Caco-2 (cell line): ENCODE measurements at regions not wholly inside any gene's neighbourhood (a gene's known extent, or its start where the extent isn't known, plus 50 kb on each side); places are given as distances from the start of the nearest gene placed in this dataset.

Experiments
- BruUV-seq: library from RNA; stranded (reverse); fragments of 400-500 nt; replicated peaks from 2 replicates; lab custom pipeline; 2021; lab: Mats Ljungman, UMichigan
- CTCF ChIA-PET: fragments of 300-600 bp; sonication (Branson Sonifier 250); formaldehyde crosslinking; loops from one replicate; lab custom pipeline; 2022; ENCODE audit warnings: antibody characterized with exemption; lab: Charles Lee
- POLR2A ChIA-PET: fragments of 300-600 bp; sonication (Branson Sonifier 250); formaldehyde crosslinking; loops from one replicate; lab custom pipeline; 2022; ENCODE audit warnings: antibody characterized with exemption; lab: Charles Lee
- DNase-seq, 2 experiments: peaks; one replicate each; pipeline versions ENCODE4 v3.0.0 to v3.0.0-alpha.2; 2020 to 2022
- H3K27me3 ChIP-seq: replicated peaks from 2 replicates; pipeline ENCODE4 v1.6.0; 2011; ENCODE audit warnings: low read length; ENCODE audit not compliant: control insufficient read depth, insufficient read depth
- H3K36me3 ChIP-seq: 2 replicates; pipeline ENCODE4 v1.5.1; 2011; ENCODE audit warnings: low read length; ENCODE audit not compliant: control insufficient read depth, insufficient read depth
- H3K4me1 ChIP-seq: fragments of 250-450 bp; sonication (Bioruptor Pico); 2 replicates; pipeline ENCODE4 v1.5.1; 2020; ENCODE audit warnings: mild to moderate bottlenecking
- H3K4me3 ChIP-seq: 2 replicates; pipeline ENCODE4 v1.5.1; 2011; ENCODE audit warnings: low read depth, mild to moderate bottlenecking, control low read depth, low read length
- H3K9me3 ChIP-seq: fragments of 250-450 bp; sonication (Bioruptor Pico); 2 replicates; pipeline ENCODE4 v1.5.1; 2020; ENCODE audit warnings: mild to moderate bottlenecking, moderate library complexity
- H3K27ac Mint-ChIP-seq: one replicate; pipeline ENCODE4 v1.8.0; 2022; ENCODE audit warnings: mixed read lengths; ENCODE audit not compliant: unreplicated experiment
- H3K27me3 Mint-ChIP-seq: one replicate; pipeline ENCODE4 v1.8.0; 2022; ENCODE audit warnings: mixed read lengths; ENCODE audit not compliant: insufficient read depth, unreplicated experiment
- H3K36me3 Mint-ChIP-seq: one replicate; pipeline ENCODE4 v1.8.0; 2022; ENCODE audit warnings: mild to moderate bottlenecking, mixed read lengths; ENCODE audit not compliant: insufficient read depth, unreplicated experiment
- H3K4me1 Mint-ChIP-seq: one replicate; pipeline ENCODE4 v1.8.0; 2022; ENCODE audit warnings: low read depth, mixed read lengths; ENCODE audit not compliant: unreplicated experiment
- H3K4me3 Mint-ChIP-seq: one replicate; pipeline ENCODE4 v1.8.0; 2022; ENCODE audit warnings: mild to moderate bottlenecking, moderate library complexity, mixed read lengths; ENCODE audit not compliant: unreplicated experiment
- H3K9me3 Mint-ChIP-seq: one replicate; pipeline ENCODE4 v1.8.0; 2022; ENCODE audit warnings: mixed read lengths; ENCODE audit not compliant: unreplicated experiment
- CTCF ChIP-seq, 2 experiments: fragments of 200-600 bp in 1 of 2; IDR thresholded peaks; 1 replicate in 1 of 2; 2 replicates in 1 of 2; pipeline versions ENCODE4 v1.5.1 to v1.8.0; 2011 to 2022; ENCODE audit warnings: antibody characterized with exemption in 1 of 2, control low read depth in 1 of 2, inconsistent platforms in 1 of 2, low read depth in 1 of 2, low read length in 1 of 2, mild to moderate bottlenecking in 1 of 2, moderate library complexity in 1 of 2; ENCODE audit not compliant: insufficient read depth in 1 of 2, severe bottlenecking in 1 of 2, unreplicated experiment in 1 of 2
- intact Hi-C: fragments of 100-400 bp; cut with micrococcal nuclease; formaldehyde crosslinking; loops from one replicate; pipeline ENCODE4 v1.10.0; 2022; ENCODE audit not compliant: unreplicated experiment

DNA sequence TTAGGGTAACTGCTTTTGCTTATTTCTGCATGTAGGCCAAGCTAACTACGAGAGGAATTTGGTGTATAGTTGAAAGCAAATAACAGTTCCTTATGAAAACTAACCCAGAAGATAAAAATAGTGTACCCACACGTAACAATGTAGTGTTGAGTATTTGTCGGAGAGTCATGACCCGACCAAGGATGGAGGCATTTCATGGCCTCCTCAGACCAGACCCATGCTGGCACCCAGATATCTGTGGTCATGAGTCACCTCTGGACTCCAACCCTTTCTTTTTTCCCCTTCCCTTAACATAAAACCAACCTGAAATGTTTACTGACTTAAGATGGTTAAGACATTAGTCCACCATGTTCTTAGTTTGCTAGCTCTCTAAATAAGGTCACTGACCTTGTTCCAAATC lies 318.7 kb downstream of the NOL4 start:
- H3K4me3 ChIP-seq: no peak overlapping the region
- TF ChIP-seq CTCF (IDR thresholded peaks at IDR 0.05; ENCODE audit: insufficient read depth in 1 of 2, low read depth in 1 of 2, low read length in 1 of 2, severe bottlenecking in 1 of 2, unreplicated experiment in 1 of 2): no peak
- Mint-ChIP-seq H3K9me3 (peaks cover 10% of the 10 kb centered on the region), H3K4me1 (no peaks in the 10 kb centered on the region), H3K36me3 (no peaks in the 10 kb centered on the region), H3K27me3 (no peaks in the 10 kb centered on the region), H3K27ac (no peak overlapping the region), H3K4me3 (no peak overlapping the region)
- ChIA-PET CTCF (no interaction called here), POLR2A (no interaction called here)
- intact Hi-C loops: no loop called here
- BruUV-seq: no TSS peak
- H3K36me3 ChIP-seq: no peaks in the 10 kb centered on the region
- no peaks in the 10 kb centered on the region for H3K4me1 ChIP-seq
- H3K9me3 ChIP-seq: no peaks in the 10 kb centered on the region
- DNase-seq: no peak
- H3K27me3 ChIP-seq: no peaks in the 10 kb centered on the region

- H3K4me1 ChIP-seq: no peaks in the 10 kb centered on the region
- CTCF ChIA-PET: no interaction called here
- intact Hi-C loops: no loop called here
- POLR2A ChIA-PET: no interaction called here
- H3K36me3 ChIP-seq: no peaks in the 10 kb centered on the region
- H3K27me3 Mint-ChIP-seq: no peaks in the 10 kb centered on the region
- H3K27me3 ChIP-seq: no peaks in the 10 kb centered on the region
- no peaks in the 10 kb centered on the region for H3K9me3 ChIP-seq
- H3K9me3 Mint-ChIP-seq: peaks cover 10% of the 10 kb centered on the region
- H3K4me3 Mint-ChIP-seq: no peak overlapping the region
- no peak overlapping the region for H3K27ac Mint-ChIP-seq
- no peaks in the 10 kb centered on the region for H3K36me3 Mint-ChIP-seq
- BruUV-seq: no TSS peak
- TF ChIP-seq CTCF (IDR thresholded peaks at IDR 0.05; ENCODE audit: insufficient read depth in 1 of 2, low read depth in 1 of 2, low read length in 1 of 2, severe bottlenecking in 1 of 2, unreplicated experiment in 1 of 2): no peak
- H3K4me1 Mint-ChIP-seq: no peaks in the 10 kb centered on the region
- DNase-seq: no peak
- no peak overlapping the region for H3K4me3 ChIP-seq
Observed at GRCh38 chr18:33901894-33902512, 322.7 kb downstream of the NOL4 start.

DNA sequence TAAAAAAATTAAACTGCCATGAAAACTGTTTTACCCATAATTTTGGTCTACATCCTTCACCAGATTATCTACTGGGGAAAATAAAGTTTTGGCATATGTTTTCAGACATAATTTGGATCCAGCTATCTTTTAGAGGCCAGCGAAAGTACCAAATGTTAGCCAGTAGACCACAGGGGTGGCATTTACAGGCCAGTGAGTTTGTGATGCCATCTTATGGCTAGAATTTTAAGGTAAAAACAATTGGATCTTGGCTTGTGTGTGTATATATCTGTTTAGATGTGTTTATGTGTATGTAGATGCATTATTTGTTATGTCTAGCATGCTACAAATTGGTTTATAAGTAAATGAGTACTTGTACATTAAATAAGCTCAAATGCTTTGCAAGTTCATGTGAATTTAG lies 322.6 kb downstream of the ASXL3 start:
- Mint-ChIP-seq H3K27me3 (no peaks in the 10 kb centered on the region), H3K27ac (no peak overlapping the region), H3K4me3 (no peak overlapping the region), H3K4me1 (no peaks in the 10 kb centered on the region), H3K36me3 (no peaks in the 10 kb centered on the region), H3K9me3 (peaks cover 10% of the 10 kb centered on the region)
- intact Hi-C loops: no loop called here
- no peaks in the 10 kb centered on the region for H3K27me3 ChIP-seq
- H3K9me3 ChIP-seq: no peaks in the 10 kb centered on the region
- BruUV-seq: no TSS peak
- no peaks in the 10 kb centered on the region for H3K36me3 ChIP-seq
- H3K4me3 ChIP-seq: no peak overlapping the region
- TF ChIP-seq CTCF (IDR thresholded peaks at IDR 0.05; ENCODE audit: insufficient read depth in 1 of 2, low read depth in 1 of 2, low read length in 1 of 2, severe bottlenecking in 1 of 2, unreplicated experiment in 1 of 2): no peak
- POLR2A ChIA-PET: no interaction called here
- H3K4me1 ChIP-seq: no peaks in the 10 kb centered on the region
- no peak for DNase-seq
- CTCF ChIA-PET: no interaction called here
